ENCODE measurements at regions not wholly inside any gene's neighbourhood (a gene's known extent, or its start where the extent isn't known, plus 50 kb on each side); places are given as distances from the start of the nearest gene placed in this dataset.
"Not testable (repeated sequence)": the region's sequence is repeated elsewhere in the genome, so short reads cannot be mapped to it uniquely, and the experiment has no call there.

GRCh38 chr2:131584380-131584779 lies 56.7 kb downstream of the CCDC74A start:
- H3K9me3 ChIP-seq = no peaks in the 10 kb centered on the region
- no peak for DNase-seq
- no peak for ATAC-seq
- no peaks in the 10 kb centered on the region for H3K27me3 ChIP-seq
- H3K27ac ChIP-seq = no peak overlapping the region
- H3K4me1 ChIP-seq = no peaks in the 10 kb centered on the region
- no peaks in the 10 kb centered on the region for H3K36me3 ChIP-seq
- intact Hi-C loops (cut with DNase I) = no loop called here
- no peak overlapping the region for H3K4me3 ChIP-seq
- TF ChIP-seq, protein P1, sequence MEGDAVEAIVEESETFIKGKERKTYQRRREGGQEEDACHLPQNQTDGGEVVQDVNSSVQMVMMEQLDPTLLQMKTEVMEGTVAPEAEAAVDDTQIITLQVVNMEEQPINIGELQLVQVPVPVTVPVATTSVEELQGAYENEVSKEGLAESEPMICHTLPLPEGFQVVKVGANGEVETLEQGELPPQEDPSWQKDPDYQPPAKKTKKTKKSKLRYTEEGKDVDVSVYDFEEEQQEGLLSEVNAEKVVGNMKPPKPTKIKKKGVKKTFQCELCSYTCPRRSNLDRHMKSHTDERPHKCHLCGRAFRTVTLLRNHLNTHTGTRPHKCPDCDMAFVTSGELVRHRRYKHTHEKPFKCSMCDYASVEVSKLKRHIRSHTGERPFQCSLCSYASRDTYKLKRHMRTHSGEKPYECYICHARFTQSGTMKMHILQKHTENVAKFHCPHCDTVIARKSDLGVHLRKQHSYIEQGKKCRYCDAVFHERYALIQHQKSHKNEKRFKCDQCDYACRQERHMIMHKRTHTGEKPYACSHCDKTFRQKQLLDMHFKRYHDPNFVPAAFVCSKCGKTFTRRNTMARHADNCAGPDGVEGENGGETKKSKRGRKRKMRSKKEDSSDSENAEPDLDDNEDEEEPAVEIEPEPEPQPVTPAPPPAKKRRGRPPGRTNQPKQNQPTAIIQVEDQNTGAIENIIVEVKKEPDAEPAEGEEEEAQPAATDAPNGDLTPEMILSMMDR (IDR thresholded peaks at IDR 0.05) = no peak

DNA sequence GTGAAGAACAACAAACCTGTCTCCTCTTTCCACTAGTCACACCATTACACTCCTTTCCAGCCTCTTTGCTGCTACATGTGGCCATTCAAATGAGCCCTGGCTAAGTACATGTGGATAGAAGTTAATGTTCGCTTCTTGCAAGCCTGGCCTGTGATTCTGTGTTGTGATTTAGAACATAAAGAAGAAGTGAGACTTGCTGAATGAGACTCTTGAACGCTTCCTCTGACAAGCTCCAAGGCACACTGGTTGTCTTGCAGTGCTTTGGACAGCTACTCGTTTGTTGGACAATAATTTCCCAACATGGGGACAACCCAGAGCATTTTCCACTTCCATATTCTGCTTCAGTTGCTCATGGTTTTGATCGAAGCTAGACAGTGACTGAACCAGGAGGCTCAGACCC lies 57.3 kb downstream of the CCDC74A start:
- TF ChIP-seq, protein P1 (IDR thresholded peaks at IDR 0.05) = no peak
- Histone ChIP-seq H3K9me3 (no peaks in the 10 kb centered on the region), H3K27ac (no peak overlapping the region), H3K27me3 (no peaks in the 10 kb centered on the region), H3K4me3 (no peak overlapping the region), H3K4me1 (no peaks in the 10 kb centered on the region), H3K36me3 (no peaks in the 10 kb centered on the region)
- intact Hi-C loops (cut with DNase I) = no loop called here
- DNase-seq (no peak), ATAC-seq (peak; percentile 52)

DNA sequence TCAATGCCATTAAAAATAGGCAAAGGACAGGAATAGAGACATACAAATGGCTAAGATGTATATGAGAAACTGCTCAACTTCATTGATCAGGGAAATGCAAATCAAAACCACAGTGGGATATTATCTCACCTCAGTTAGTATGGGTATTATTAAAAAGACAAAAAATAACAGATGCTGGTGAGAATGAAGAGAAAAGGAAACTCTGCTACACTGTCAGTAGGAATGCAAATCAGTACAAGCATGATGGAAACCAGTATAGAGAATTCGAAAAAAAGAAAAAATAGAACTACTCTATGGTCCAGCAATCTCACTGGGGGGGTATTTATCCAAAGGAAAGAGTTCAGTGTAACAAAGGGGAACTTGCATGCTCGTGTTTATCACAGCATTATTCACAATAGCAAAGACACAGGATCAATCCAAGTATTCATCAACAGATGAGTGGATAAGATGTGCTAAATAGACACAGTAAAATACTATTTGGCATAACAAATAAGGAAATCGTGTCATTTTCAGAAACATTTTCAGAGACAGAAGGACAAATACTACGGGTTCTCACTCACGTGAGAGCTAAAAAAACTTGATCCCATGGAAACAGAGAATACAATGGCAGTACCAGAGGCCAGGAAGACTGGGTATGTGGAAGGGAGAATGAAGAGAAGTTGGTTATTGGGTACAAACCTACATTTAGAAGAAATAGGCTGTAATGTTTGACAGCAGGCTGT lies 60.6 kb downstream of the CCDC74A start:
- Histone ChIP-seq H3K27ac (no peak overlapping the region), H3K27me3 (no peaks in the 10 kb centered on the region), H3K4me1 (no peaks in the 10 kb centered on the region), H3K36me3 (no peaks in the 10 kb centered on the region), H3K9me3 (no peaks in the 10 kb centered on the region), H3K4me3 (no peak overlapping the region)
- ATAC-seq (no peak), DNase-seq (no peak)
- intact Hi-C loops (cut with DNase I) = no loop called here
- TF ChIP-seq, protein P1 (IDR thresholded peaks at IDR 0.05) = no peak

DNA sequence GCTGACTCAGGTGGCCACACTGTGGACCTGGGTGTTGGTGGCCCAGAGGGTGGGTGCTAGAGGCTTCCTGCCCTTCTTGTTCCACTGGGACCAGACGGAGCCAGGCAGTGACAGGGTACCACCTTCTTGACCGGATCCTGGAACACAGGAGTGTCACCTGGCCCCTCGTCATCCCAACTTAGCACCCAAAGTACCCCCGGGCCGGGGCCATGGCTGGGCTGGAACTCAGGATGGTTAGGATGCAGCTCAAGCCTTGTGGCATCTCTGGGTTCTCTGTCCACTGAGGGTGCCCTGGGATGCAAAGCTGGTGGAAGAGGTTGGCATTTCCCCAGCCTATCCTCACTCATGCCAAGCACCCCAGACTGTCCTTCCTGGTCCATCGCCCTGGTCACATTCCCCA lies 61.4 kb downstream of the CCDC74A start:
- H3K4me3 ChIP-seq; H3K27ac ChIP-seq; H3K27me3 ChIP-seq; H3K9me3 ChIP-seq; intact Hi-C loops (cut with DNase I); H3K36me3 ChIP-seq; H3K4me1 ChIP-seq; DNase-seq: not testable (repeated sequence)
- peak; percentile 36 for ATAC-seq

GRCh38 chr2:131590366-131590765 lies 62.7 kb downstream of the CCDC74A start:
- DNase-seq (no peak), ATAC-seq (no peak)
- TF ChIP-seq, protein P1 (IDR thresholded peaks at IDR 0.05) = no peak
- H3K36me3 ChIP-seq = no peaks in the 10 kb centered on the region
- no peaks in the 10 kb centered on the region for H3K27me3 ChIP-seq
- no peaks in the 10 kb centered on the region for H3K9me3 ChIP-seq
- intact Hi-C loops (cut with DNase I) = no loop called here
- H3K4me3 ChIP-seq = no peak overlapping the region
- H3K27ac ChIP-seq = no peak overlapping the region
- H3K4me1 ChIP-seq = no peaks in the 10 kb centered on the region

GRCh38 chr2:131590896-131591295 lies 63.2 kb downstream of the CCDC74A start:
- Histone ChIP-seq H3K27ac (no peak overlapping the region), H3K27me3 (no peaks in the 10 kb centered on the region), H3K4me3 (no peak overlapping the region), H3K9me3 (no peaks in the 10 kb centered on the region), H3K4me1 (no peaks in the 10 kb centered on the region), H3K36me3 (no peaks in the 10 kb centered on the region)
- TF ChIP-seq, protein P1 (IDR thresholded peaks at IDR 0.05) = no peak
- DNase-seq (no peak), ATAC-seq (no peak)
- intact Hi-C loops (cut with DNase I) = no loop called here

- H3K9me3 ChIP-seq; H3K4me1 ChIP-seq; DNase-seq; H3K27ac ChIP-seq; H3K27me3 ChIP-seq; H3K36me3 ChIP-seq; intact Hi-C loops (cut with DNase I); H3K4me3 ChIP-seq; ATAC-seq: not testable (repeated sequence)
Measured at GRCh38 chr2:131596561-131596960, 68.9 kb downstream of the CCDC74A start.

GRCh38 chr2:131602444-131602843 lies 74.8 kb downstream of the CCDC74A start:
- H3K27ac ChIP-seq; H3K27me3 ChIP-seq; intact Hi-C loops (cut with DNase I); H3K4me1 ChIP-seq; DNase-seq; H3K36me3 ChIP-seq; H3K9me3 ChIP-seq; ATAC-seq; H3K4me3 ChIP-seq: not testable (repeated sequence)

- H3K36me3 ChIP-seq; H3K9me3 ChIP-seq; ATAC-seq; H3K4me1 ChIP-seq; H3K4me3 ChIP-seq; intact Hi-C loops (cut with DNase I); DNase-seq; H3K27ac ChIP-seq; H3K27me3 ChIP-seq: not testable (repeated sequence)
Measured at GRCh38 chr2:131604652-131605051, 77.0 kb downstream of the CCDC74A start.
